ENCODE measurements at regions not wholly inside any gene's neighbourhood (a gene's known extent, or its start where the extent isn't known, plus 50 kb on each side); places are given as distances from the start of the nearest gene placed in this dataset.

DNA sequence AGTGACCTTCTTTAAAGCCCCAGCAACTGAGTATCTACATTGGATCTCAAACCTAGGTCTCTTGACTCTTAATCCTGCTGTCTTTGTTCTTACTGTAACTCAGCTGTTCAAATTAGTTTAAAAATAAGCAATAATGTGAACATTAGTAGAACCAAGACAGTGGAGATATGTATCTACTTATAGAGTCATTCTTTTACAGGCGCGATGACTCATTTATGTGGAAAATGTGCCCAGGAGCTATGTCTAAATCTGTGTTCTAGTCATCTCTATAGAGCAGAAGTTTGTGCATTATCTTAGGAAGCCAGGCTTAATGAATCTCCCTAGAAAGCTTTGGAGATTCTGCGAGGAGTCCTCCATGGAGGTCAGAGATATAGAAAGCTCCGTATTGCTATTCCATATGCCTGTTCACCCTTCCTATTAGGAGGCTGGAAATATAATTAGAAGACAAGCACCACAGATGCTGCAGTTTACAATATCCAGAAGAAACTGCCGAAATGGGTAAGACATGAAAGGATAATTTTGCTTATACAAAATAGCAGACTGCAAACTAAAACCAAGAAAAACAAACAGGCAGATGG, 211.6 kb downstream of the TRIB2 start:
- peak; percentile 34 for DNase-seq (ENCODE audit: insufficient read length, low spot score)
- FAIRE-seq = no peak

GRCh38 chr2:12928775-12929401, 212.2 kb downstream of the TRIB2 start:
- FAIRE-seq (no peak), DNase-seq (ENCODE audit: insufficient read length, low spot score) (no peak)

DNA sequence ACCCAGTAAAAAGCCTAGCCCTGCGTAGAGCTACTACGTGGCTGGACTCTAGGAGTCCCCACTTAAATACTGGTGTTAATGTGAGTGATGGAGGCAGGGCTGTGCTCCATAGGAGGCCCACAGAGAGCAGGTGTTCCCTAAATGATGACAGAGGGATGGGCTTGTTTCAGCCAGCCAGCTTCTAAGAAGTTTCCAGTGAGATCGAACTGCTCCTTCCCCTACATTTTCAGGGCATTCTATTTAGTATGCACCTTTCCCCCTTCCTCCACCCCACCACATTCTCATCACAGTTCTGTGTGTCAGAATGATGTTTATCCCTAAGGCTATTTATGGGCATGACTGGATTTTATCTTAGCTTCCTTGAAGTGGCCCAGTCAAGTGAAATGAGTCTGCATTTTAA, 213.0 kb downstream of the TRIB2 start:
- no peak for DNase-seq (ENCODE audit: insufficient read length, low spot score)
- no peak for FAIRE-seq

DNA sequence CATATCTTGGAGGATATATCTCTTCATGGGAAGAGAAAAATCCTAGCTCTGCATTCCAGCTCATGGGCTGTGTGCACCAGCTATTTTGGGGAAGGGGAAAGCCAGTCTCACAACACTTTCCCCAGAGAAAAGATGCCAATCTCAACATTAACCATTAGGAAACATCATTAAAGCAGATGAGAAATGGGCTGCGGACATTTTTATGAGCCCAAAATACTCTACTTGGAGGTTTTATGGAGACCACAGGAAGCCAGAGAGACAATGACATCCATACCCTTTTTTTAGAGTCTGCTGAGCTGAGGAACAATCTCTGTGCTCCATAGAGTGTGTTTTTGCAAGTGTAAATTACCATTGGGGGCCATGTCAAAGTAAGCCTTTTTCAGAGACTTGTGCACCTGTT, 213.7 kb downstream of the TRIB2 start:
- no peak for FAIRE-seq
- no peak for DNase-seq (ENCODE audit: insufficient read length, low spot score)

- FAIRE-seq (no peak), DNase-seq (ENCODE audit: insufficient read length, low spot score) (peak; percentile 48)
Observed at GRCh38 chr2:12931186-12931844, 214.6 kb downstream of the TRIB2 start.

DNA sequence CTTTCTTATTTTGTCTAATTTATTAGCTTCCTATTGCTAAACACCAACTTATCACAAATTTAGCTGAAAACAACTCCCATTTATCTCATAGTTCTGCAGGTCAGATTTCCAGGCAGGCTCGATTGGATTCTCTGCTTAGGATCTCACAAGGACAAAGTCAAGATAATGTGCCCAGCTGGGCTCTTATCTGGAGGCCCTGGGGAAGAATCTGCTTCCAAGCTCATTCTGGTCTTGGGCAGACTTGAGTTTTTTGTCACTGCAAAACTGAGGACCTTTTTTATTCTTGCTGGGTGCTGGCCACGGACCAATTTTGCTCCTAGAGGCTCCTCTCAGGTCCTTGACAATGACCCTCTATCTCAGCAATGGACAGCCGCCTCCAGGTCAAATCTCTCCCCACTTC, 215.5 kb downstream of the TRIB2 start:
- DNase-seq (ENCODE audit: insufficient read length, low spot score) (no peak), FAIRE-seq (no peak)

GRCh38 chr2:12934146-12934756, 217.5 kb downstream of the TRIB2 start:
- no peak for DNase-seq (ENCODE audit: insufficient read length, low spot score)
- FAIRE-seq = no peak

GRCh38 chr2:12935222-12935621, 218.5 kb downstream of the TRIB2 start:
- DNase-seq (ENCODE audit: insufficient read length, low spot score) = no peak
- FAIRE-seq = no peak

- FAIRE-seq = no peak
- no peak for DNase-seq (ENCODE audit: insufficient read length, low spot score)
Observed at GRCh38 chr2:12935796-12936195, 219.1 kb downstream of the TRIB2 start.

- DNase-seq (ENCODE audit: insufficient read length, low spot score) = no peak
- FAIRE-seq = no peak
Observed at GRCh38 chr2:12941203-12941602, 224.5 kb downstream of the TRIB2 start.

DNA sequence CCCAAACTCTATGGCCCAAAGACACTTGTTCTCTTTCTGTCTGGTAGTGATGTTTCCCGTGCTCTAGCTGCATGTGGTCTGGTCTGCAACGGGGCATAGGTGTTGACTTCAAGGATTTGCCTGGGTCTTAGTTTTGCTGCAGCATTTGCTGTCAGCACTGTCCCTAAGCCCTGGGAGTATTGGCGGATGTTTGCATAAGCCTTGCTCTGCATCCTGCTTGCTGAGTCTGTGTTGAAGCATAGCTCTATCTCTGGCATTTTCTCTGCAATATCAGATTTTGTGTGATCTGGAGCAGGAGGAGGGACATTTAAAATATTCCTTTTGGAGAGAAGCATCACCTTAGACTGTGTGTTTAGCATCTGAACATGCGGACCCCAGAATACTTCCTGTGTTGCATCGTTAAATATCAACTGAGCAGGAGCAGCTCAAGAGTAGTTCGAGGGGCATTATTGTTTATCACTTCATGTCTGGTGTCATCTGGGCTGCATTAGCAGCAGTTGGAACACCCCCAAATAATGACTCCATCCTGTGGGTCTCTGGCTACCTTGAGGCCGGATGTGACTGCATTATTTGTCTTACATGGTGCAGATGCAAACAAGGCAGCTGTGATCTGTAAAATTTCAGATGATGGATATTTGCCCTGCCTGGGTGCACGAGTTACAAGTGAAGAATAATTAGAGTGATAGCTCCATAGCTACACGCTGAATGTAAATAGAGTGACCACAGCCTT, 231.7 kb downstream of the TRIB2 start:
- no peak for DNase-seq (ENCODE audit: insufficient read length, low spot score)

GRCh38 chr2:12948961-12949353, 232.2 kb downstream of the TRIB2 start:
- FAIRE-seq = no peak
- DNase-seq (ENCODE audit: insufficient read length, low spot score) = no peak

More for the DNA sequence above, 231.7 kb downstream of the TRIB2 start:
- FAIRE-seq = no peak

DNA sequence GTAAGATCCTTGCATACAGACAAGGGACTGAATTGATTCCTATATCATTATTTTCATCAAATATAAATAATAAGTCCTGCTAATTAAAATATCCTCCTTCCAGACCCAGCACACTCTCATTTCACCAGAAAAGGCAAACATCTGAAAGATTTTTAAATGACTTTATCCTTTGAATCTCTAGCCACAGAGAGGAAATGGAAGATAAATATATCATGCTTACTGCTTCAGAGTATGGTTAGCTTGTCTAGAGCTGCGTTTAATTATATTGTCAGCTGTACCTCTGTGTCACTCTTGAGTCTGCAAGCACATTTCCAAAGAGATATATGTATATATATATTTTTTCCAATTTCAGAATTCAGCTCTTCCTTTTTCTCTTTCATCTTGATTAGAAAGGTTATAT, 232.7 kb downstream of the TRIB2 start:
- no peak for FAIRE-seq
- DNase-seq (ENCODE audit: insufficient read length, low spot score) = no peak

GRCh38 chr2:12950174-12950573, 233.4 kb downstream of the TRIB2 start:
- FAIRE-seq = no peak
- no peak for DNase-seq (ENCODE audit: insufficient read length, low spot score)

DNA sequence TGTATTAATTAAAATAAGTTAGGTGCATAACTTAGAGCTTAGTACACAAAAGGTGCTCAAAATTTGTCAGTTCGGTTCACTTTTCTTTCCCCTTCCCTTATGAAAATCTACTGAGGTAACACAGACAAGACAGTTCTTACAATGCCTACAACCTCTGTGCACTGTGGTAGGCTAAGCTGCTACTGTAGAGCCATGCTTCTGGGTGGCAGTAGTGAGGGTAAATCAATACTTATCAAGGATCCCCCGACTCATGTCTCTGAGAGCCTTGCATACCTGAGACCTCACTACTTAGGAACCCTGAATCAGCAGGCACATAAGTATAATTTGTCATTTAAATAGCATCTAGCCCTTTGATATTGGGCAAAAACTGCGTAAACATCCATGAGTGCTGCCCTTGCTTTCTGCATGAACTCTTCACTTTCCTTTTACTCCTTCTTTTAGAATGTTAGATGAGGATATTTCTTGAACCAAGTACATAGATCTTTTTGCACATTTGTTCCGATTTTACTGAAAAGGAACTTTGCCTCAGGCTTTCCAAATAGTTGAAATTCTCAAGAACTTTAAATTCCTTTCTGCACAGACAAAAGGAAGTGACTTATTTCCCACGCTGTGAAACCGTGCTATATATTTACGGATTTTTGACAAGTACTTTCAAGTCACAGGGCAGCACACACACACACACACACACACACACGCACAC, 234.4 kb downstream of the TRIB2 start:
- peak; percentile 4 for FAIRE-seq
- DNase-seq (ENCODE audit: insufficient read length, low spot score) = peak; percentile 18

- DNase-seq (ENCODE audit: insufficient read length, low spot score) = no peak
- FAIRE-seq = no peak
Observed at GRCh38 chr2:12951657-12951973, 234.9 kb downstream of the TRIB2 start.

GRCh38 chr2:12953596-12953995, 236.9 kb downstream of the TRIB2 start:
- FAIRE-seq (no peak), DNase-seq (ENCODE audit: insufficient read length, low spot score) (no peak)

DNA sequence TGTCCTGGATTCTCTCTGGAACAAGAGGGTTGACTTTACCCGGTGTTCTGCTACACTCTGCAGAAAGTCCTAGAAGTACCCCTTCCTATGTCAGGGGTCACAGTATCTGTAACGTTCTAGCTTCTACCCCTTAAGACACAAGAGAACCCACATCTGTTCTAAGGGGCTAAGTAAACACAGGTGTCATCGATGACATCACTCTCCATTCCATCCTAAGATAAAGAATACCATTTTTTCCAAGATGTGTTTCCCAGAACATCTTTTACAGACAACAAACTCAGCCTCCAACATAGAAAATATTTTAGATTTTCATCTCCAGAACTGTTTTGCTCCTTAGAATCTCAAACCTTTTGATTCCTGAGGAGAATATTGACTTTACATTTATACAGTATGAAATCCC, 239.1 kb downstream of the TRIB2 start:
- no peak for FAIRE-seq
- DNase-seq (ENCODE audit: insufficient read length, low spot score) = no peak

- FAIRE-seq = no peak
Observed at GRCh38 chr2:12957251-12957650, 240.5 kb downstream of the TRIB2 start.

GRCh38 chr2:12959935-12960334, 243.2 kb downstream of the TRIB2 start:
- FAIRE-seq = no peak

More at GRCh38 chr2:12957251-12957650, 240.5 kb downstream of the TRIB2 start:
- DNase-seq (ENCODE audit: insufficient read length, low spot score) = no peak

GRCh38 chr2:12960671-12961070, 243.9 kb downstream of the TRIB2 start:
- FAIRE-seq (no peak), DNase-seq (ENCODE audit: insufficient read length, low spot score) (no peak)

More at GRCh38 chr2:12959935-12960334, 243.2 kb downstream of the TRIB2 start:
- DNase-seq (ENCODE audit: insufficient read length, low spot score) = no peak

Measured in HTR-8/SVneo (cell line).